Mesendoderm (in vitro differentiated cells): ENCODE measurements at regions not wholly inside any gene's neighbourhood (a gene's known extent, or its start where the extent isn't known, plus 50 kb on each side); places are given as distances from the start of the nearest gene placed in this dataset.

Source experiments
- DNase-seq: peaks from one replicate; pipeline ENCODE4 v3.0.0; 2013
- H2AK5ac ChIP-seq: 2 replicates; pipeline ENCODE4 v1.6.1; 2013; ENCODE audit warnings: low read length, inconsistent platforms
- H2BK120ac ChIP-seq: 2 replicates; pipeline ENCODE4 v1.6.1; 2013; ENCODE audit warnings: low read depth, mild to moderate bottlenecking, low read length, moderate library complexity, mixed read lengths
- H2BK15ac ChIP-seq: replicated peaks from 2 replicates; pipeline ENCODE4 v1.6.1; 2013; ENCODE audit warnings: low read depth, mild to moderate bottlenecking, moderate library complexity
- H2BK5ac ChIP-seq: 2 replicates; pipeline ENCODE4 v1.6.1; 2013; ENCODE audit warnings: low read length, inconsistent platforms
- H3K18ac ChIP-seq: 2 replicates; pipeline ENCODE4 v1.6.1; 2013; ENCODE audit warnings: mild to moderate bottlenecking, low read length, mixed read lengths
- H3K23ac ChIP-seq: one replicate; pipeline ENCODE4 v1.6.1; 2013; ENCODE audit warnings: low read length
- H3K27ac ChIP-seq: 2 replicates; pipeline ENCODE4 v1.5.1; 2013; ENCODE audit warnings: low read depth, mild to moderate bottlenecking, inconsistent platforms, low read length, moderate library complexity
- H3K27me3 ChIP-seq: 2 replicates; pipeline ENCODE4 v1.6.1; 2013; ENCODE audit warnings: low read length, control low read depth, mild to moderate bottlenecking, inconsistent platforms; ENCODE audit not compliant: insufficient read depth, poor library complexity
- H3K36me3 ChIP-seq: 2 replicates; pipeline ENCODE4 v1.6.1; 2013; ENCODE audit warnings: low read length, inconsistent platforms; ENCODE audit not compliant: control insufficient read depth, insufficient read depth
- H3K4ac ChIP-seq: one replicate; pipeline ENCODE4 v1.6.1; 2013; ENCODE audit warnings: low read depth, mild to moderate bottlenecking, low read length, moderate library complexity
- H3K4me1 ChIP-seq: 2 replicates; pipeline ENCODE4 v1.6.1; 2013; ENCODE audit warnings: low read depth, low read length, inconsistent platforms; ENCODE audit not compliant: control insufficient read depth
- H3K4me2 ChIP-seq: 2 replicates; pipeline ENCODE4 v1.6.1; 2013; ENCODE audit warnings: low read length
- H3K4me3 ChIP-seq: 2 replicates; pipeline ENCODE4 v1.5.1; 2013; ENCODE audit warnings: mild to moderate bottlenecking, low read length
- H3K56ac ChIP-seq: one replicate; pipeline ENCODE4 v1.6.1; 2013; ENCODE audit warnings: low read length
- H3K79me1 ChIP-seq: 2 replicates; pipeline ENCODE4 v1.6.1; 2013; ENCODE audit warnings: low read length, inconsistent platforms
- H3K79me2 ChIP-seq: 2 replicates; pipeline ENCODE4 v1.6.1; 2013; ENCODE audit warnings: mild to moderate bottlenecking, low read length; ENCODE audit not compliant: control insufficient read depth, insufficient read depth
- H3K9ac ChIP-seq: 2 replicates; pipeline ENCODE4 v1.6.1; 2013; ENCODE audit warnings: low read length, inconsistent platforms
- H4K5ac ChIP-seq: one replicate; pipeline ENCODE4 v1.6.1; 2013; ENCODE audit warnings: low read length
- H4K8ac ChIP-seq: one replicate; pipeline ENCODE4 v1.6.1; 2013; ENCODE audit warnings: low read depth, mild to moderate bottlenecking, control low read depth, low read length, moderate library complexity
- WGBS: extraction: QIAGEN DNeasy Blood & Tissue Kit; methylation state at CpG from one replicate; pipeline ENCODE4 v1.1.7; 2013; ENCODE audit warnings: low lambda C conversion rate, missing lambda C conversion rate; ENCODE audit not compliant: insufficient coverage; ENCODE audit errors: extremely low coverage; 5-methylcytosine and 5-hydroxymethylcytosine counted together

GRCh38 chr12:78711954-78712353 lies 152.6 kb upstream of the SYT1 start:
- no peak overlapping the region for H2BK5ac ChIP-seq
- no peak overlapping the region for H4K5ac ChIP-seq
- H3K4me3 ChIP-seq: no peak overlapping the region
- H3K79me1 ChIP-seq: no peaks in the 10 kb centered on the region
- no peak overlapping the region for H2BK120ac ChIP-seq
- no peak overlapping the region for H3K23ac ChIP-seq
- DNase-seq: no peak
- no peak overlapping the region for H4K8ac ChIP-seq
- H3K4me1 ChIP-seq: no peaks in the 10 kb centered on the region
- no peaks in the 10 kb centered on the region for H3K79me2 ChIP-seq
- H3K36me3 ChIP-seq: no peaks in the 10 kb centered on the region
- H2BK15ac ChIP-seq: no peak overlapping the region
- no peak overlapping the region for H3K56ac ChIP-seq
- H3K4me2 ChIP-seq: no peak overlapping the region
- no peaks in the 10 kb centered on the region for H3K27me3 ChIP-seq
- H3K27ac ChIP-seq: no peak overlapping the region
- no peak overlapping the region for H3K4ac ChIP-seq
- no peak overlapping the region for H2AK5ac ChIP-seq
- no peak overlapping the region for H3K18ac ChIP-seq
- no CpG with 5 or more reads among the region's 4 CpGs for WGBS
- H3K9ac ChIP-seq: no peak overlapping the region

GRCh38 chr12:78712834-78713481 lies 151.6 kb upstream of the SYT1 start:
- H4K5ac ChIP-seq: no peak overlapping the region

GRCh38 chr12:78719721-78720120 lies 144.9 kb upstream of the SYT1 start:
- WGBS: no CpG with 5 or more reads among the region's 1 CpG
- H4K8ac ChIP-seq: no peak overlapping the region
- H3K79me1 ChIP-seq: no peaks in the 10 kb centered on the region
- no peak overlapping the region for H3K4me3 ChIP-seq
- H3K27me3 ChIP-seq: no peaks in the 10 kb centered on the region
- no peak overlapping the region for H2AK5ac ChIP-seq
- H4K5ac ChIP-seq: no peak overlapping the region
- no peak overlapping the region for H3K18ac ChIP-seq
- H2BK5ac ChIP-seq: no peak overlapping the region
- no peak overlapping the region for H3K23ac ChIP-seq
- no peak overlapping the region for H3K4me2 ChIP-seq
- H3K4ac ChIP-seq: no peak overlapping the region
- H3K27ac ChIP-seq: no peak overlapping the region
- no peaks in the 10 kb centered on the region for H3K4me1 ChIP-seq
- H3K56ac ChIP-seq: no peak overlapping the region
- H2BK15ac ChIP-seq: no peak overlapping the region
- no peak overlapping the region for H3K9ac ChIP-seq
- DNase-seq: no peak
- no peaks in the 10 kb centered on the region for H3K36me3 ChIP-seq
- no peak overlapping the region for H2BK120ac ChIP-seq
- H3K79me2 ChIP-seq: no peaks in the 10 kb centered on the region

More at GRCh38 chr12:78712834-78713481, 151.6 kb upstream of the SYT1 start:
- H3K27ac ChIP-seq: no peak overlapping the region
- DNase-seq: no peak
- H3K4ac ChIP-seq: no peak overlapping the region
- no peak overlapping the region for H3K9ac ChIP-seq
- H3K4me1 ChIP-seq: no peaks in the 10 kb centered on the region
- H3K4me2 ChIP-seq: no peak overlapping the region
- H2BK15ac ChIP-seq: no peak overlapping the region
- H3K56ac ChIP-seq: no peak overlapping the region
- H3K79me1 ChIP-seq: no peaks in the 10 kb centered on the region
- no peak overlapping the region for H2AK5ac ChIP-seq
- WGBS: no CpG with 5 or more reads among the region's 4 CpGs
- H3K23ac ChIP-seq: no peak overlapping the region
- no peaks in the 10 kb centered on the region for H3K79me2 ChIP-seq
- H2BK120ac ChIP-seq: no peak overlapping the region
- H3K18ac ChIP-seq: no peak overlapping the region
- H4K8ac ChIP-seq: no peak overlapping the region
- no peak overlapping the region for H3K4me3 ChIP-seq
- no peaks in the 10 kb centered on the region for H3K27me3 ChIP-seq
- no peak overlapping the region for H2BK5ac ChIP-seq
- no peaks in the 10 kb centered on the region for H3K36me3 ChIP-seq

GRCh38 chr12:78721906-78722305 lies 142.7 kb upstream of the SYT1 start:
- no peak overlapping the region for H2BK5ac ChIP-seq
- H3K79me1 ChIP-seq: no peaks in the 10 kb centered on the region
- no peaks in the 10 kb centered on the region for H3K79me2 ChIP-seq
- no peak for DNase-seq
- H3K4me2 ChIP-seq: no peak overlapping the region
- H3K23ac ChIP-seq: no peak overlapping the region
- no peak overlapping the region for H3K18ac ChIP-seq
- no peak overlapping the region for H3K4me3 ChIP-seq
- H2AK5ac ChIP-seq: no peak overlapping the region
- no peaks in the 10 kb centered on the region for H3K36me3 ChIP-seq
- no peak overlapping the region for H3K56ac ChIP-seq
- H4K8ac ChIP-seq: no peak overlapping the region
- H3K9ac ChIP-seq: no peak overlapping the region
- no peak overlapping the region for H2BK120ac ChIP-seq
- no peaks in the 10 kb centered on the region for H3K27me3 ChIP-seq
- no peak overlapping the region for H2BK15ac ChIP-seq
- no peak overlapping the region for H4K5ac ChIP-seq
- no peak overlapping the region for H3K27ac ChIP-seq
- no peak overlapping the region for H3K4ac ChIP-seq
- peaks cover 2% of the 10 kb centered on the region for H3K4me1 ChIP-seq

- Histone ChIP-seq H3K27ac (no peak overlapping the region), H2BK15ac (no peak overlapping the region), H3K27me3 (no peaks in the 10 kb centered on the region), H4K8ac (no peak overlapping the region), H3K4me1 (peaks cover 4% of the 10 kb centered on the region), H3K4me3 (no peak overlapping the region), H2AK5ac (no peak overlapping the region), H3K79me2 (no peaks in the 10 kb centered on the region), H3K56ac (no peak overlapping the region), H2BK120ac (no peak overlapping the region), H3K4me2 (no peak overlapping the region), H3K23ac (no peak overlapping the region), H4K5ac (no peak overlapping the region), H3K4ac (no peak overlapping the region), H3K36me3 (no peaks in the 10 kb centered on the region), H3K18ac (no peak overlapping the region), H2BK5ac (no peak overlapping the region), H3K9ac (no peak overlapping the region), H3K79me1 (no peaks in the 10 kb centered on the region)
- WGBS: no CpG with 5 or more reads among the region's 1 CpG
- no peak for DNase-seq
Observed at GRCh38 chr12:78725033-78725432, 139.5 kb upstream of the SYT1 start.

GRCh38 chr12:78725951-78726580 lies 138.5 kb upstream of the SYT1 start:
- no peak overlapping the region for H2AK5ac ChIP-seq
- WGBS: no CpG with 5 or more reads among the region's 3 CpGs
- DNase-seq: peak; percentile 48
- no peak overlapping the region for H3K4ac ChIP-seq
- no peak overlapping the region for H4K5ac ChIP-seq
- no peak overlapping the region for H2BK15ac ChIP-seq
- no peaks in the 10 kb centered on the region for H3K27me3 ChIP-seq
- H2BK120ac ChIP-seq: no peak overlapping the region
- H3K4me1 ChIP-seq: peaks cover 4% of the 10 kb centered on the region
- H3K56ac ChIP-seq: no peak overlapping the region
- no peaks in the 10 kb centered on the region for H3K79me2 ChIP-seq
- H3K9ac ChIP-seq: no peak overlapping the region
- H3K4me3 ChIP-seq: no peak overlapping the region
- H4K8ac ChIP-seq: no peak overlapping the region
- no peak overlapping the region for H3K23ac ChIP-seq
- no peak overlapping the region for H2BK5ac ChIP-seq
- H3K18ac ChIP-seq: no peak overlapping the region
- H3K79me1 ChIP-seq: no peaks in the 10 kb centered on the region
- H3K27ac ChIP-seq: no peak overlapping the region
- H3K4me2 ChIP-seq: no peak overlapping the region
- H3K36me3 ChIP-seq: no peaks in the 10 kb centered on the region
